ENCODE measurements at regions not wholly inside any gene's neighbourhood (a gene's known extent, or its start where the extent isn't known, plus 50 kb on each side); places are given as distances from the start of the nearest gene placed in this dataset.

GRCh38 chr5:106140101-106140500 is 1530.6 kb downstream of the EFNA5 start:
- H3K4me1 ChIP-seq: no peaks in the 10 kb centered on the region
- H3K9me3 ChIP-seq: no peaks in the 10 kb centered on the region
- H3K27me3 ChIP-seq: no peaks in the 10 kb centered on the region
- H3K27ac ChIP-seq: no peak overlapping the region
- H3K4me3 ChIP-seq: no peak overlapping the region
- DNase-seq (ENCODE audit: low spot score in 2 of 2): no peak
- TF ChIP-seq CTCF (IDR thresholded peaks at IDR 0.05): no peak
- no peaks in the 10 kb centered on the region for H3K36me3 ChIP-seq
- intact Hi-C loops (cut with DNase I): no loop called here

- intact Hi-C loops (cut with DNase I): no loop called here
- Histone ChIP-seq H3K36me3 (no peaks in the 10 kb centered on the region), H3K9me3 (no peaks in the 10 kb centered on the region), H3K4me3 (no peak overlapping the region), H3K27ac (no peak overlapping the region), H3K27me3 (no peaks in the 10 kb centered on the region), H3K4me1 (no peaks in the 10 kb centered on the region)
- DNase-seq (ENCODE audit: low spot score in 2 of 2): no peak
- TF ChIP-seq CTCF (IDR thresholded peaks at IDR 0.05): no peak
Measured at GRCh38 chr5:106136061-106136460, 1534.7 kb downstream of the EFNA5 start.

GRCh38 chr5:106135473-106135872 is 1535.3 kb downstream of the EFNA5 start:
- Histone ChIP-seq H3K4me1 (no peaks in the 10 kb centered on the region), H3K4me3 (no peak overlapping the region), H3K27me3 (no peaks in the 10 kb centered on the region), H3K27ac (no peak overlapping the region), H3K9me3 (no peaks in the 10 kb centered on the region), H3K36me3 (no peaks in the 10 kb centered on the region)
- no peak for TF ChIP-seq CTCF (IDR thresholded peaks at IDR 0.05)
- intact Hi-C loops (cut with DNase I): no loop called here
- DNase-seq (ENCODE audit: low spot score in 2 of 2): no peak

- Histone ChIP-seq H3K4me3 (no peak overlapping the region), H3K4me1 (no peaks in the 10 kb centered on the region), H3K27me3 (no peaks in the 10 kb centered on the region), H3K27ac (no peak overlapping the region), H3K36me3 (no peaks in the 10 kb centered on the region), H3K9me3 (no peaks in the 10 kb centered on the region)
- intact Hi-C loops (cut with DNase I): no loop called here
- DNase-seq (ENCODE audit: low spot score in 2 of 2): no peak
- no peak for TF ChIP-seq CTCF (IDR thresholded peaks at IDR 0.05)
Measured at GRCh38 chr5:106134549-106134948, 1536.2 kb downstream of the EFNA5 start.

GRCh38 chr5:106127985-106128384 is 1542.8 kb downstream of the EFNA5 start:
- H3K9me3 ChIP-seq: no peaks in the 10 kb centered on the region
- H3K4me1 ChIP-seq: no peaks in the 10 kb centered on the region
- H3K27me3 ChIP-seq: no peaks in the 10 kb centered on the region
- H3K27ac ChIP-seq: no peak overlapping the region
- no peak for DNase-seq (ENCODE audit: low spot score in 2 of 2)
- H3K4me3 ChIP-seq: no peak overlapping the region
- intact Hi-C loops (cut with DNase I): no loop called here
- H3K36me3 ChIP-seq: no peaks in the 10 kb centered on the region
- TF ChIP-seq CTCF (IDR thresholded peaks at IDR 0.05): no peak

GRCh38 chr5:106127341-106127781 is 1543.4 kb downstream of the EFNA5 start:
- no peaks in the 10 kb centered on the region for H3K27me3 ChIP-seq
- H3K9me3 ChIP-seq: no peaks in the 10 kb centered on the region
- H3K4me3 ChIP-seq: no peak overlapping the region
- H3K36me3 ChIP-seq: no peaks in the 10 kb centered on the region
- TF ChIP-seq CTCF (IDR thresholded peaks at IDR 0.05): no peak
- H3K27ac ChIP-seq: no peak overlapping the region
- no peak for DNase-seq (ENCODE audit: low spot score in 2 of 2)
- no peaks in the 10 kb centered on the region for H3K4me1 ChIP-seq
- intact Hi-C loops (cut with DNase I): no loop called here

Data from ascending aorta (tissue), 2 donors.